HG03097 (cell line): ENCODE measurements at regions not wholly inside any gene's neighbourhood (a gene's known extent, or its start where the extent isn't known, plus 50 kb on each side); places are given as distances from the start of the nearest gene placed in this dataset.

ENCODE experiments used
- ATAC-seq: cut with Tn5 transposase; IDR thresholded peaks from one replicate; pipeline ENCODE4 v1.9.1; 2021; ENCODE audit not compliant: unreplicated experiment, low FRiP score

DNA sequence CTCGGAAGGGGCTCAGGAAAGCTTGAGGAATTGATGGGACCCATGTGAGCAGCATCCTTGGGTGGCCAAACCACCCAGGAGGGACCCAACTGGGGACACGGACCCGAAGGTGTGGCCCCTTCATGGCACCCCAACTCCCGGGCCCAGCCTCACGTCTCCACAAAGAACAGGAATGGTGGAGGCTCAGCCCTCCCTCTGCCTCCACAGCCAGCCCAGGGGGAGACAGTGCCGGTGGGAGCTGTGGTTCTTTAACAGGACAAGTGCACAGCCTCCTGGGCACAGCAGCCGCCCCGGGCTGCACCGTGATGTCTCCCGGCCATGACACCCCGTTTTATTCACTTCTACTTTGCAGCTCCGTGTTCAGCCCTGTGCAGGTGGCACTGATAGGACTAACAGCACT is 587.2 kb downstream of the BRD1 start:
- ATAC-seq = no peak

- ATAC-seq = no peak
These were observed 587.7 kb downstream of the BRD1 start for GRCh38 chr22:49240016-49240380.

GRCh38 chr22:49239264-49240015 is 588.2 kb downstream of the BRD1 start:
- ATAC-seq = no peak

GRCh38 chr22:49238181-49239141 is 589.2 kb downstream of the BRD1 start:
- no peak for ATAC-seq

DNA sequence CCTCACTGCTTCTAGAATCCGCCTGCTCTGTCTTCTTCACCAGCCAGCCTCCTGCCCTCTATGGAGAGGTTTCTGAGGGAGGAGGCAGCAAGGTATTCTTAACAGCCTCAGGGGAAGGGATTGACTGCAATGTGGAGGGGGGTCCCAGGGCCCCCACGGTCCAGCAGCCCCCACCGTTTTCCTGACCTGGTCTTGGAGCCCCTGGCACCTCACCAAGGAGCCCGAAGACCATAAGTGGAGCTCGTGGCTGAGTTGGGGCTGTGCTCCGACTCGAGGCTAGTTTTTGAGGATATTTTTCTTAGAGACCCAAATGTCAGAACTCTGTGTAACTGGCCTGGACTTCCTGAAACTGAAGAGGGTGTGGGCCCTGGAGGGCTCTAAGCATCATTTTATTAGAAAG is 590.0 kb downstream of the BRD1 start:
- ATAC-seq = no peak

- no peak for ATAC-seq
These were observed 590.4 kb downstream of the BRD1 start for GRCh38 chr22:49237279-49237678.

GRCh38 chr22:49236541-49237075 is 591.1 kb downstream of the BRD1 start:
- no peak for ATAC-seq

DNA sequence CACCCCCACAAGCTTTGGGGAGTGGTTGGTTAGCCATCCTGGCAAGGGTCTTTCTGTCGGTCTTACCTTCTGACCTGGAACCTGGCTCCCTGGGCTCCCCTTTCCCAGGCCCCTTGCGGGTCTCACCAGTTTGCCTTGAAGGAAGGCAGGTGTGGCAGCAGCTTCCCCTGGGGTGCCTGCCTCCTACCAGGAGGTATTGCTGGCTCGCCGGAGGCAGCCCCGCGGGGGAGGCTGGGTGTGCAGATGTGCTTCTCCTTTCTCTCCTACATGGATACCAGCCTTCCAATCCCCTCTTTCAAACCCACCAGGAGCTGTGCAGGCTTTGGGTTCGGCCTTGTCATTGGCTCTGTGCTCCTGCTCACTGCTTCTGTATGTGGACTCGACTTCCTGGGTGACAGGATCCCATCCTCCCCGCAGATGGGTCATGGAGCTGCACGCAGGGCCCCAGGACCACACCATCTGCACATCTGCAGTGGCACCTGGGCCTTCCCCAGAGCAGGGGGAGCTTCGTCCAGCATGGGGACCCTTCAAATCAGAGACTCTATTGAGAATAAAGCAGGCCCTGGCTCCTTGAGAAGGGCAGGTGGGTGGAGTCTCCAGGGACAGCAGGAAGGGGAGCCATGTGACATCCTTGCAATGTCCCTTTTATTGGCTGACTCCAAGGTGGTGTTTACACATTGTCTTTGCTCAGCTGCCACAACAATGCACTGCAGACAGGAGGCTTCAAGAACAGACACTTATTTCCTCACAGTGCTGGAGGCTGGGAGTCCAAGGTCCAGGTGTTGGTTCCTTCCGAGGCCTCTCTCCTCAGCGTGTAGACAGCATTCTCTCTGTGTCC is 592.0 kb downstream of the BRD1 start:
- ATAC-seq = no peak

DNA sequence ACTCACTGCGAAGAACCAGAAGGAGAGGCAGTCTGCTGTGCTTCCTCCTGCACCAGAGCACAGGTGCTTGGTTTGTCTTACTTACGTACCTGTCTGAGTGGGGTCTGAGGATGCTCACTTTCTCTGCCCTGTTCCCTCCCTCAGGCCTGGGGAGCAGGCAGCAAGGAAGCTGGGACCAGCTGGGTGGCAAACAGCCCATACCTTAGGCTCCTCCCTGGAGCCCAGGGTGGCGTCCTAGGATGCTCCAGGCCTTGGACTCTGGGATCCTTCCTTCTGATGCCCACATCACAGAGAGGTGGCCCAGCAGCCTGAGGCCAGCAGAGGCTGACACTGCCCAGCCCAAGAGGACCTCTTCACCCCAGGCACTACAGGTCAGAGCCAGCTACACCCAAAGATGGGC is 593.2 kb downstream of the BRD1 start:
- ATAC-seq = no peak

- no peak for ATAC-seq
These were observed 594.1 kb downstream of the BRD1 start for GRCh38 chr22:49233507-49234100.

DNA sequence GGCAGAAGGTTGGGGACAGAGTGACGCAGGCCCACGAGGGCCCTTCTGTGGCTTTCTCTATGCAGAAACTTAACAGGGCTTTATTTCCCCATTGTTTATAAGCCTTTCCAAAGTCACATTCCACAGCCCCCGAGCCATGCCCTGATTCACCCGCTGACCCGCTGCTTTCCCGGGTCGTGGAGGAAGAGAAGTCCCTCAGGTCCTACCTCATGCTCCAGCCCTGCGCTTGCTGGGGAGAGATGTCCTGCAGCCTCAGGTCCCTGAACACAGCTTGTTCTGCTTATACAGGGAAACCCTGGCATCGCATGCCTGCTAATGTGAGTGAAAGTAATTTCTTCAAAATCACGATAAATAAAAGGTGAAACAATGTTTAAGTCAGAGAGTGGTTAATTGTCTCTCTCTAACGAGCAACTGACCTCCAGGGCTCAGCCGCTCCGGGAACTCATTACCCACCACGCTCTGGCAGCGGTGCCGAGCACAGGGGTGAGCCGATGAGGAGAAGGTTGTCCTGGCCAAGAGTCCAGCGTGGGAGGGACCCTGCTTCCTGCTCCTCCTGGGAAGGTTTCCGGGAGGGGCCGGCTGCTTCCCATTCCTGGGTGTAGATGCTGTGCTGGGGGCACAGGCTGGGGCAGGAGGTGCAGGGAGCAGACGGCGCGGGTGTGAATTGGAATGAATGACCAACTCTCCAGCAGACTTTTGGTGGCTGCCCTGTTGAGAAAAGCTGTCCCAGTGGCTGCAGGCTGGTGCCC is 595.2 kb downstream of the BRD1 start:
- no peak for ATAC-seq

DNA sequence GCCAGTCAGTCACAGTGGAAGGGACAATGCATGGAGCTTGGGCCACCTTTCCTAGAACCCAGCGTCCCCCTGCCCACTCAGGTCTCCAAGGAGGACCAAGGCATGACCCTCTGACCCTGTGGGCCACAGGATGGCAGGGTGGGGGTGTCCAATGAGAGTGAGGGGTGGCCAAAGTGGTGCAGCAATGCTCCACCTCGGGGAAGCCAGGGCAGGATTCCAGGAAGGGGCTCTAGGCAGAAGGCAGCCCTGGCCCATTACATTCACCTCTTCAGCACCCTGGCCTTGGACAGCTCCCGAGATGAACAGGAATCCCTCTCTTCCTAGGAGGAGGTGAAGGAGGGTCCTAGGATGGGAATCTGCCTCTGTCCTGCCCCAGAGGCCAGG is 597.5 kb downstream of the BRD1 start:
- no peak for ATAC-seq

- no peak for ATAC-seq
These were observed 598.0 kb downstream of the BRD1 start for GRCh38 chr22:49229483-49230193.

GRCh38 chr22:49228431-49229037 is 599.1 kb downstream of the BRD1 start:
- no peak for ATAC-seq

GRCh38 chr22:49227670-49228069 is 600.0 kb downstream of the BRD1 start:
- ATAC-seq = no peak

GRCh38 chr22:49226096-49226495 is 601.6 kb downstream of the BRD1 start:
- ATAC-seq = no peak

GRCh38 chr22:49224243-49224642 is 603.4 kb downstream of the BRD1 start:
- ATAC-seq = no peak

GRCh38 chr22:49218142-49218541 is 609.5 kb downstream of the BRD1 start:
- ATAC-seq = no peak

DNA sequence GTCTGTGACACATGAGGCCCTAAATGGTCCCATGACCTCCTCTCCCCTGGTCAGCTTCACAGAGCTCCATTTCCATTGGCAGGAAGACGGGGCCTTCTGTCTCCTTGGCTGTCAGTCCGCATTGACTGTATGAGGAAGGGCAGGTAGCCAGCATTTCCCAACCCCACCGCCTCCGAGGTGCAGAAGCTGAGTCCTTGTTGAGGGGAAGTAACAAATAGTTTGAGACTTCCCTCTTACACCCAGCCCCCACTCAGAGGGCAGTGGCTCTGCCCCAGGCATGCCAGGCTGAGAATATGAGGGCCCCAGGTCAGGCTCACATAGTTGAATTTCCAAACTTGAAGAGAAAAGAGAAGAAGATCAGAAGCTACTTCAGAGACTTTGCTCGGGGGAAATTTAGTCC is 611.1 kb downstream of the BRD1 start:
- no peak for ATAC-seq
